Ascending aorta (tissue), 2 donors: ENCODE measurements at regions not wholly inside any gene's neighbourhood (a gene's known extent, or its start where the extent isn't known, plus 50 kb on each side); places are given as distances from the start of the nearest gene placed in this dataset.

Source experiments
- DNase-seq, 2 donors: peaks; one replicate each; pipeline ENCODE4 v3.0.0-alpha.2; 2019; ENCODE audit warnings: low spot score in 2 of 2
- H3K27ac ChIP-seq, 2 donors: fragments of 200-600 bp; sonication (generic); one replicate each; pipeline ENCODE4 v1.5.1; 2016 to 2017; ENCODE audit warnings: mild to moderate bottlenecking in 1 of 2
- H3K27me3 ChIP-seq: fragments of 200-600 bp; sonication (generic); one replicate; pipeline ENCODE4 v1.5.1; 2017
- H3K36me3 ChIP-seq, 2 donors: fragments of 200-600 bp; sonication (generic); one replicate each; pipeline ENCODE4 v1.5.1; 2016
- H3K4me1 ChIP-seq, 2 donors: fragments of 200-600 bp; sonication (generic); one replicate each; pipeline ENCODE4 v1.5.1; 2016 to 2017; ENCODE audit warnings: mild to moderate bottlenecking in 1 of 2
- H3K4me3 ChIP-seq, 2 donors: fragments of 200-600 bp; sonication (generic); one replicate each; pipeline ENCODE4 v1.5.1; 2016 to 2017; ENCODE audit warnings: mild to moderate bottlenecking in 1 of 2
- H3K9me3 ChIP-seq, 2 donors: fragments of 200-600 bp; sonication (generic); one replicate each; pipeline ENCODE4 v1.5.1; 2016
- intact Hi-C: fragments of 100-400 bp; cut with DNase I; formaldehyde crosslinking; loops from one replicate; pipeline ENCODE4 v1.15.1; 2023
- TF ChIP-seq, protein P1 (sequence below), 3 experiments: fragments of 200-600 bp in 2 of 3; fragments of 450-650 bp in 1 of 3; sonication (generic) in 2 of 3; IDR thresholded peaks; one replicate each; pipeline ENCODE4 v1.5.1; 2016 to 2019; ENCODE audit warnings: antibody characterized with exemption in 3 of 3, mild to moderate bottlenecking in 1 of 3, moderate library complexity in 1 of 3

DNA sequence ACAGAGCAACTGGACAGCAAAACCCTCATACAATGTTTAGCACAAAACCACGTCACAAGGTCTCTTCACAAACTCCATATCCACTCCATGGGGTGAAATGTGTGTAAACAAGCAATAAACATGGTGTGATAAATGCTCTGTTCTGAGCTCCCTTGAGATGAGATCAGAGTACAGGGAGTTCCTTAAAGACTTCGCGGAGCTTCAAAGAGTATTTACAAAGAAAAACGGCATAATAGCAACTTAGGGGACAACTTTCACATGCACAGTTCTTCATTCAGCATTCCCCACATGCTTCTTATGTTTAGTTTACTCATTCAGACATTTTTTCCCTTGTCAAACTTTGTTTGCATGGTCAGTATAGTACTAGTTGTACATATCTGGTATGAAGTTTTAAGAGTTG is 52.5 kb upstream of the SUCLG2 start:
- no peaks in the 10 kb centered on the region for H3K4me1 ChIP-seq
- H3K27ac ChIP-seq = no peak overlapping the region
- no peak for DNase-seq
- no peaks in the 10 kb centered on the region for H3K9me3 ChIP-seq
- H3K36me3 ChIP-seq = no peaks in the 10 kb centered on the region
- H3K4me3 ChIP-seq = no peak overlapping the region
- TF ChIP-seq, protein P1, sequence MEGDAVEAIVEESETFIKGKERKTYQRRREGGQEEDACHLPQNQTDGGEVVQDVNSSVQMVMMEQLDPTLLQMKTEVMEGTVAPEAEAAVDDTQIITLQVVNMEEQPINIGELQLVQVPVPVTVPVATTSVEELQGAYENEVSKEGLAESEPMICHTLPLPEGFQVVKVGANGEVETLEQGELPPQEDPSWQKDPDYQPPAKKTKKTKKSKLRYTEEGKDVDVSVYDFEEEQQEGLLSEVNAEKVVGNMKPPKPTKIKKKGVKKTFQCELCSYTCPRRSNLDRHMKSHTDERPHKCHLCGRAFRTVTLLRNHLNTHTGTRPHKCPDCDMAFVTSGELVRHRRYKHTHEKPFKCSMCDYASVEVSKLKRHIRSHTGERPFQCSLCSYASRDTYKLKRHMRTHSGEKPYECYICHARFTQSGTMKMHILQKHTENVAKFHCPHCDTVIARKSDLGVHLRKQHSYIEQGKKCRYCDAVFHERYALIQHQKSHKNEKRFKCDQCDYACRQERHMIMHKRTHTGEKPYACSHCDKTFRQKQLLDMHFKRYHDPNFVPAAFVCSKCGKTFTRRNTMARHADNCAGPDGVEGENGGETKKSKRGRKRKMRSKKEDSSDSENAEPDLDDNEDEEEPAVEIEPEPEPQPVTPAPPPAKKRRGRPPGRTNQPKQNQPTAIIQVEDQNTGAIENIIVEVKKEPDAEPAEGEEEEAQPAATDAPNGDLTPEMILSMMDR (IDR thresholded peaks at IDR 0.05) = no peak
- H3K27me3 ChIP-seq = no peaks in the 10 kb centered on the region
- intact Hi-C loops = no loop called here

DNA sequence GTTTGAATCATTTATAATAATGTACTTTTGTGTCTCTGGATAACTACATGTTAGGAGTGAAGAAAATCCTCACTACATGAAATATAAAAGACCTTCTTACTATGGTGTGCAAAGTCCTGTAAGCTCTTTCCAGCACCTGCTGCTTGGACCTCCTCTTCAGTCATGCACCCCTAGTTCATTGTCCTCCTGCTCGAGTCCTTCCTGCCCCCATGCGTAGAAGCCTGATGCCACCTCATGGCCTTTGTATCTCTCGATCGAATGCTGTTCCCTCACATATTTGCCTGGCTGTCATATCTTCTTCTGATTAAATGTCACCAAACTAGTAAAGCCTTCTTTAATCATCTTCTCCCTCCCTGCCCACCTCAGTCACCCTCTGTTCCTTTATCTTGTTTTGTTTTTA is 49.9 kb upstream of the SUCLG2 start:
- Histone ChIP-seq H3K27ac (no peak overlapping the region), H3K4me3 (no peak overlapping the region), H3K27me3 (no peaks in the 10 kb centered on the region), H3K4me1 (no peaks in the 10 kb centered on the region), H3K9me3 (no peaks in the 10 kb centered on the region), H3K36me3 (no peaks in the 10 kb centered on the region)
- DNase-seq = no peak
- TF ChIP-seq, protein P1 (IDR thresholded peaks at IDR 0.05) = no peak
- intact Hi-C loops = no loop called here
